A673 (cell line): ENCODE measurements at regions not wholly inside any gene's neighbourhood (a gene's known extent, or its start where the extent isn't known, plus 50 kb on each side); places are given as distances from the start of the nearest gene placed in this dataset.

Source experiments
- BruUV-seq: library from RNA; stranded (reverse); fragments of 400-500 nt; replicated peaks from 2 replicates; lab custom pipeline; 2021; lab: Mats Ljungman, UMichigan
- CTCF ChIA-PET: fragments of 300-600 bp; sonication (Branson Sonifier 250); formaldehyde crosslinking; loops from one replicate; lab custom pipeline; 2022; ENCODE audit warnings: antibody characterized with exemption; lab: Charles Lee
- POLR2A ChIA-PET: fragments of 300-600 bp; sonication (Branson Sonifier 250); formaldehyde crosslinking; loops from one replicate; lab custom pipeline; 2022; ENCODE audit warnings: antibody characterized with exemption; ENCODE audit not compliant: low non-redundant PET; lab: Charles Lee
- DNase-seq: peaks from one replicate; pipeline ENCODE4 v3.0.0-alpha.2; 2015; ENCODE audit warnings: low spot score
- H3K27ac ChIP-seq: fragments of 200-600 bp; sonication (generic); 2 replicates; pipeline ENCODE4 v1.5.1; 2016; ENCODE audit warnings: mixed run types, low read depth, mild to moderate bottlenecking, mixed read lengths, antibody characterized with exemption, low read length; ENCODE audit not compliant: poor library complexity, severe bottlenecking
- H3K27me3 ChIP-seq: fragments of 200-600 bp; sonication (generic); replicated peaks from 2 replicates; pipeline ENCODE4 v1.6.1; 2017; ENCODE audit warnings: mixed run types, low read depth, mild to moderate bottlenecking, mixed read lengths, antibody characterized with exemption, low read length; ENCODE audit not compliant: insufficient read depth, poor library complexity
- H3K36me3 ChIP-seq: fragments of 200-600 bp; sonication (generic); 2 replicates; pipeline ENCODE4 v1.6.1; 2016; ENCODE audit warnings: mixed run types, mild to moderate bottlenecking, mixed read lengths, antibody characterized with exemption, low read length; ENCODE audit not compliant: insufficient read depth, poor library complexity, severe bottlenecking
- H3K4me1 ChIP-seq: fragments of 200-600 bp; sonication (generic); 2 replicates; pipeline ENCODE4 v1.6.1; 2017; ENCODE audit warnings: mixed run types, mild to moderate bottlenecking, mixed read lengths, antibody characterized with exemption, low read length; ENCODE audit not compliant: insufficient read depth, poor library complexity, severe bottlenecking
- H3K4me3 ChIP-seq: fragments of 200-600 bp; sonication (generic); 2 replicates; pipeline ENCODE4 v1.5.1; 2016; ENCODE audit warnings: low read depth, mixed run types, mild to moderate bottlenecking, mixed read lengths, low read length; ENCODE audit not compliant: poor library complexity, severe bottlenecking
- H3K9me3 ChIP-seq: fragments of 200-600 bp; sonication (generic); 2 replicates; pipeline ENCODE4 v1.6.1; 2016; ENCODE audit warnings: mixed run types, low read depth, mild to moderate bottlenecking, mixed read lengths, antibody characterized with exemption, low read length; ENCODE audit not compliant: poor library complexity, severe bottlenecking
- EZH2 ChIP-seq: fragments of 200-600 bp; sonication (generic); IDR thresholded peaks from 2 replicates; pipeline ENCODE4 v1.6.1; 2017; ENCODE audit warnings: borderline replicate concordance, low read depth, mild to moderate bottlenecking, mixed read lengths, antibody characterized with exemption, low read length; ENCODE audit not compliant: poor library complexity, severe bottlenecking
- intact Hi-C: fragments of 100-400 bp; cut with micrococcal nuclease; formaldehyde crosslinking; loops from one replicate; pipeline ENCODE4 v1.10.0; 2022; ENCODE audit not compliant: unreplicated experiment
- TF ChIP-seq, protein P1 (sequence below): fragments of 300-800, 200-600 bp; sonication (generic); conservative IDR thresholded peaks from 2 replicates; pipeline ENCODE4 v1.5.1; 2017; ENCODE audit warnings: low read depth, mild to moderate bottlenecking, antibody characterized with exemption, low read length, moderate library complexity, mixed read lengths

- CTCF ChIA-PET = no interaction called here
- no peak for DNase-seq
- Histone ChIP-seq H3K27me3 (no peaks in the 10 kb centered on the region), H3K36me3 (no peaks in the 10 kb centered on the region), H3K4me1 (peaks cover 4% of the 10 kb centered on the region), H3K4me3 (no peak overlapping the region), H3K9me3 (peaks cover 3% of the 10 kb centered on the region), H3K27ac (no peak overlapping the region)
- TF ChIP-seq, protein P1, sequence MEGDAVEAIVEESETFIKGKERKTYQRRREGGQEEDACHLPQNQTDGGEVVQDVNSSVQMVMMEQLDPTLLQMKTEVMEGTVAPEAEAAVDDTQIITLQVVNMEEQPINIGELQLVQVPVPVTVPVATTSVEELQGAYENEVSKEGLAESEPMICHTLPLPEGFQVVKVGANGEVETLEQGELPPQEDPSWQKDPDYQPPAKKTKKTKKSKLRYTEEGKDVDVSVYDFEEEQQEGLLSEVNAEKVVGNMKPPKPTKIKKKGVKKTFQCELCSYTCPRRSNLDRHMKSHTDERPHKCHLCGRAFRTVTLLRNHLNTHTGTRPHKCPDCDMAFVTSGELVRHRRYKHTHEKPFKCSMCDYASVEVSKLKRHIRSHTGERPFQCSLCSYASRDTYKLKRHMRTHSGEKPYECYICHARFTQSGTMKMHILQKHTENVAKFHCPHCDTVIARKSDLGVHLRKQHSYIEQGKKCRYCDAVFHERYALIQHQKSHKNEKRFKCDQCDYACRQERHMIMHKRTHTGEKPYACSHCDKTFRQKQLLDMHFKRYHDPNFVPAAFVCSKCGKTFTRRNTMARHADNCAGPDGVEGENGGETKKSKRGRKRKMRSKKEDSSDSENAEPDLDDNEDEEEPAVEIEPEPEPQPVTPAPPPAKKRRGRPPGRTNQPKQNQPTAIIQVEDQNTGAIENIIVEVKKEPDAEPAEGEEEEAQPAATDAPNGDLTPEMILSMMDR = no peak
- no peak for TF ChIP-seq EZH2
- intact Hi-C loops = no loop called here
- POLR2A ChIA-PET = no interaction called here
- no TSS peak for BruUV-seq
Observed at GRCh38 chr6:22833191-22833590, 263.8 kb downstream of the HDGFL1 start.

DNA sequence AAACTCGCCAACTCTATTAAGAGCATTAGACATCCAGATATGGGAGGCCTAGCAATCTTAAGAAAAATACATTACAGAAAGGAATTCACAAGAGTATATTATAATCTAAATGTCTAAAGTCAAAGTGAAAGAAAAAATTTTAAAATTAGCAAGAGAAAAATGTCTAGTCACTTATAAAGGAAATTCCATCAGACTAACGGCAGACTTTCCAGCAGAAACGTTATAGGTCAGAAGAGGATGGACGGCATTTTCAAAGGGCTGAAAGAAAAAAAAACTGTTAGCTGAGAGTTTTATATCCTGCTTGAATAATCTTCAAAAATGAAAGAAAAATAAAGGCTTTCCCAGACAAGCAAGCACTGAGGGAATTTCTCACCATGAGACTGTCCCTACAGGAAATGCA is 269.0 kb downstream of the HDGFL1 start:
- Histone ChIP-seq H3K4me3 (no peak overlapping the region), H3K27ac (no peak overlapping the region), H3K4me1 (no peaks in the 10 kb centered on the region), H3K36me3 (no peaks in the 10 kb centered on the region), H3K9me3 (peaks cover 16% of the 10 kb centered on the region), H3K27me3 (no peaks in the 10 kb centered on the region)
- DNase-seq = peak; percentile 14
- BruUV-seq = no TSS peak
- CTCF ChIA-PET = no interaction called here
- no peak for TF ChIP-seq EZH2
- TF ChIP-seq, protein P1 = no peak
- intact Hi-C loops = no loop called here
- POLR2A ChIA-PET = no interaction called here

DNA sequence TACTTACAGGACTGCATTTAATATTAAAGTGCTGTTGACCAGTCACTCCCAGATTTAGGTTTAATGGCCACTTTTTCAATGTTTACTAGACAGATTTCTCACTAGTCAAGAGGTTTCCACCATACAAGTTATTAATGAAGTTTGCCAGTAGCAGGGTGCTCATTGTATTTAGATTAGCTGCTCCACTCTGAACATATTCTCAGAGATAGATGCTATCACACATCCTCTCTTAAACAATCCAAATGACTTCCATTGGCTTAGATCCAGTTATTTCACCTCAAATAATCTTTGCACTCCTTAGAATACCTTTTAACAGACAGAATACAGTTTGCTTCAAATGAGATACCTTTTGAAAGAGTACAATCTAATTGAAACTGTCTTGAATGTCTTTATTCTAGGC is 276.1 kb downstream of the HDGFL1 start:
- ChIA-PET POLR2A (no interaction called here), CTCF (no interaction called here)
- Histone ChIP-seq H3K27ac (no peak overlapping the region), H3K4me1 (no peaks in the 10 kb centered on the region), H3K36me3 (no peaks in the 10 kb centered on the region), H3K4me3 (no peak overlapping the region), H3K27me3 (no peaks in the 10 kb centered on the region), H3K9me3 (no peaks in the 10 kb centered on the region)
- intact Hi-C loops = no loop called here
- no TSS peak for BruUV-seq
- TF ChIP-seq, protein P1 = no peak
- no peak for TF ChIP-seq EZH2
- DNase-seq = no peak
